Adrenal gland (tissue), 9 donors: ENCODE measurements at regions not wholly inside any gene's neighbourhood (a gene's known extent, or its start where the extent isn't known, plus 50 kb on each side); places are given as distances from the start of the nearest gene placed in this dataset.

ENCODE experiments used
- DNase-seq, 7 donors: peaks; one replicate each; pipeline ENCODE4 v3.0.0-alpha.2; 2019 to 2020
- H3K27ac ChIP-seq, 5 donors: fragments of 200-600 bp; sonication (generic) in 4 of 5; 1 replicate in 3 of 5; 2 replicates in 2 of 5; pipeline versions ENCODE4 v1.5.1 to v1.8.0; 2016 to 2020; ENCODE audit warnings: mild to moderate bottlenecking in 1 of 5
- H3K27me3 ChIP-seq: fragments of 200-600 bp; 2 replicates; pipeline ENCODE4 v1.8.0; 2021
- H3K36me3 ChIP-seq, 2 donors: fragments of 200-600 bp; replicated peaks in 1 of 2; 1 replicate in 1 of 2; 2 replicates in 1 of 2; pipeline versions ENCODE4 v1.5.1 to v1.8.0; 2018 to 2022
- H3K4me1 ChIP-seq, 2 donors: fragments of 200-600 bp; replicated peaks in 1 of 2; 1 replicate in 1 of 2; 2 replicates in 1 of 2; pipeline versions ENCODE4 v1.5.1 to v1.8.0; 2018 to 2021
- H3K4me3 ChIP-seq, 4 donors: fragments of 200-600 bp; sonication (generic) in 3 of 4; one replicate each; pipeline ENCODE4 v1.5.1; 2016 to 2018
- H3K9me3 ChIP-seq, 3 donors: fragments of 200-600 bp; sonication (generic) in 1 of 3; replicated peaks in 1 of 3; 1 replicate in 2 of 3; 2 replicates in 1 of 3; pipeline versions ENCODE4 v1.5.1 to v1.8.0; 2016 to 2021
- POLR2A ChIP-seq, 2 donors: fragments of 450-650 bp; IDR thresholded peaks; one replicate each; pipeline ENCODE4 v1.6.1; 2017; ENCODE audit warnings: antibody characterized with exemption in 2 of 2, mild to moderate bottlenecking in 2 of 2, moderate library complexity in 1 of 2
- WGBS, 4 donors: extraction: QIAGEN DNeasy Blood & Tissue Kit in 2 of 4; methylation state at CpG; one replicate each; pipeline versions ENCODE4 v1.1.5 to v1.1.7; 2013 to 2017; 5-methylcytosine and 5-hydroxymethylcytosine counted together
- intact Hi-C, 2 donors: fragments of 100-400 bp; cut with DNase I; formaldehyde crosslinking; loops; one replicate each; pipeline versions ENCODE4 v1.14.1 to v1.15.0; 2022 to 2023
- TF ChIP-seq, protein P1 (sequence below), 6 experiments: fragments of 450-650 bp in 4 of 6; fragments of 200-600 bp in 2 of 6; sonication (generic) in 1 of 6; IDR thresholded peaks; 1 replicate in 5 of 6; 2 replicates in 1 of 6; pipeline versions ENCODE4 v1.5.1 to v1.8.0; 2016 to 2021; ENCODE audit warnings: antibody characterized with exemption in 6 of 6, mild to moderate bottlenecking in 2 of 6, moderate library complexity in 1 of 6
- donor health status: healthy with polysubstance abuse.
- donor health status: Bipolar disorder and iron deficiency.
- donor health status: DM: yes; HTN: yes; CAD: no.
- donor health status: DM: no; HTN: no; CAD: no.
- donor health status: DM: no; HTN: no; CAD: no.

DNA sequence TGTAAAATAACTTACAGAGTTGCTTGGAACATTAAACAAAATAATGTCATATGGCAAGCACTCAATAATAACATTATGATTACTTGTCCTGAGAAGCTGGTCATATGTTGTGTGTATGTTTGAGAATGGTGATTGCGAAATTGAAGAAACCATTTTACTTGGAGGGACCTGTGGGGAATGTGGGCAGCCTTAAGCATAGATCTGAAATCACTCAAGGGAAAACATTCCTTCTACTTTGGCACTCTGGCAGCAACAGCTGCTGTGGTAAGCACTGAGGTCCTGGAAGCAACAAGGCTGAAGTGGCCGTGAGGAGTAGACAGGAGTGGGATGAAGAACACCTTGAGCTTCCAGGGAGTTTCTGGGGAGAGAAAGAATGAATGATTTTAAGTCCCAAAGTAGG, 165.4 kb upstream of the ADAMTS5 start:
- Histone ChIP-seq H3K36me3 (no peaks in the 10 kb centered on the region), H3K9me3 (no peaks in the 10 kb centered on the region), H3K4me1 (no peaks in the 10 kb centered on the region), H3K4me3 (no peak overlapping the region), H3K27me3 (no peaks in the 10 kb centered on the region), H3K27ac (no peak overlapping the region)
- no peak for DNase-seq
- TF ChIP-seq, protein P1, sequence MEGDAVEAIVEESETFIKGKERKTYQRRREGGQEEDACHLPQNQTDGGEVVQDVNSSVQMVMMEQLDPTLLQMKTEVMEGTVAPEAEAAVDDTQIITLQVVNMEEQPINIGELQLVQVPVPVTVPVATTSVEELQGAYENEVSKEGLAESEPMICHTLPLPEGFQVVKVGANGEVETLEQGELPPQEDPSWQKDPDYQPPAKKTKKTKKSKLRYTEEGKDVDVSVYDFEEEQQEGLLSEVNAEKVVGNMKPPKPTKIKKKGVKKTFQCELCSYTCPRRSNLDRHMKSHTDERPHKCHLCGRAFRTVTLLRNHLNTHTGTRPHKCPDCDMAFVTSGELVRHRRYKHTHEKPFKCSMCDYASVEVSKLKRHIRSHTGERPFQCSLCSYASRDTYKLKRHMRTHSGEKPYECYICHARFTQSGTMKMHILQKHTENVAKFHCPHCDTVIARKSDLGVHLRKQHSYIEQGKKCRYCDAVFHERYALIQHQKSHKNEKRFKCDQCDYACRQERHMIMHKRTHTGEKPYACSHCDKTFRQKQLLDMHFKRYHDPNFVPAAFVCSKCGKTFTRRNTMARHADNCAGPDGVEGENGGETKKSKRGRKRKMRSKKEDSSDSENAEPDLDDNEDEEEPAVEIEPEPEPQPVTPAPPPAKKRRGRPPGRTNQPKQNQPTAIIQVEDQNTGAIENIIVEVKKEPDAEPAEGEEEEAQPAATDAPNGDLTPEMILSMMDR (IDR thresholded peaks at IDR 0.05), result no peak
- TF ChIP-seq POLR2A (IDR thresholded peaks at IDR 0.05), result no peak
- intact Hi-C loops, result no loop called here
- 59 to 76% (median 71%) methylated on average over 2 of the region's 2 CpGs for WGBS, 4 donors

DNA sequence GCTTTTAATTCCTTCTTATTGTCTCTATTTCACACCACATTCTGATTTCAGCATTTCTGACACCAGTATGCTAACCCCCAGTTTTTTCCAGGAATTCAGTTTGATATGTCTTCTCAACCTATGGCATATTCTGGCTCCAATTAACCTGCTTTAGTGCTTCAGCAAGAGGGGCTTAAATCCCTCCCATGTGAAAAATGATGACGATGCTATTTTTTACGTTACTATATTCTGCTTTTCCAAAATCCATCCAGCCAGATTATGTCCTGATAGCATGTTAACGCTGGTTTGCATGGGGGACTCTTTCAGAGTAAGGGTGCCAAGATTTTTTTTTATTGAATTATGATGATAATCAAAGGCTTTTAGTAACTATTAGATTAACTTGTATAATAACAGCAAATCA, 163.3 kb upstream of the ADAMTS5 start:
- intact Hi-C loops, result no loop called here
- WGBS, 4 donors, result 67 to 89% (median 83%) methylated on average over 3 of the region's 3 CpGs
- no peaks in the 10 kb centered on the region for H3K36me3 ChIP-seq
- no peaks in the 10 kb centered on the region for H3K9me3 ChIP-seq
- no peak overlapping the region for H3K4me3 ChIP-seq
- no peaks in the 10 kb centered on the region for H3K4me1 ChIP-seq
- DNase-seq, result no peak
- H3K27ac ChIP-seq, result no peak overlapping the region
- no peaks in the 10 kb centered on the region for H3K27me3 ChIP-seq
- TF ChIP-seq POLR2A (IDR thresholded peaks at IDR 0.05), result no peak
- TF ChIP-seq, protein P1 (IDR thresholded peaks at IDR 0.05), result no peak

DNA sequence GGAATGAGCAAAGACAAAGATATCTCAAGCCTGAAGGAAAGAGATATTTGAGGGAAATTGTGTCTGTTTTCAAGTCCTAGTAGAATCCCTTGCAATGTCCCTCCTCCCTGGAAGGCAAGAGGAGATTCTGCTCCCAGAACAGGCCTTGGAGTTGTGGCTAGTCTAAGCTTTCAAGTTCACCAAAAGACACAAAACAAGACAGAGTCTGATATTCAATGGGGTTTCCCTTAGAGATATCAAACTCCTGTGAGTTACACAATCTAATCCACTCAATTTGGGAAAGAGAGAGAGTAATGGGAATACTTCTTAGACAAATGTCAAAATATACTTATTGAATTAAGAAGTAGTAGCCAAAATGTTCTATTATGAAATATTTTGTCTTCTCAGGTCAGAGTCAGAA, 162.8 kb upstream of the ADAMTS5 start:
- no peak for DNase-seq
- Histone ChIP-seq H3K4me1 (no peaks in the 10 kb centered on the region), H3K36me3 (no peaks in the 10 kb centered on the region), H3K9me3 (no peaks in the 10 kb centered on the region), H3K4me3 (no peak overlapping the region), H3K27me3 (no peaks in the 10 kb centered on the region), H3K27ac (no peak overlapping the region)
- intact Hi-C loops, result no loop called here
- TF ChIP-seq, protein P1 (IDR thresholded peaks at IDR 0.05), result no peak
- no peak for TF ChIP-seq POLR2A (IDR thresholded peaks at IDR 0.05)

DNA sequence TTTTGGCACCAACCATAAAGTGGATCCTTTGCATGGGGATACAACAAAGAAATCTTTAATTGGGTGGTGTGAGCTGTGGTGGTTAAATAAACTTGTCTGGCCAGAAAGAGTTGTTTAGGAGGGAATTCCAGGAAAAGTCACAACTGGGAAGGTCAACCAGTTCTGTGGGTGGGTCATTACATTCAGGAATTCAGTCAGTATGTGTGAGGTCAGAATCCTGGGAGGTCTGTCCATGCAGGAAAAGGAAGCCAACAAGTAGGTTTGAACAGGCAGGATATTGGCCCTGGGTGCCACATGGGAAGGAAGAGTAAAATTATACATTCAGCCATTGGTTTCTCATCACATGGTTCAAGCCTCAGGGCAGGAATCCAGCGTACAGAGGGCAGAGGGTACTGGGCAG, 162.3 kb upstream of the ADAMTS5 start:
- intact Hi-C loops, result no loop called here
- TF ChIP-seq, protein P1 (IDR thresholded peaks at IDR 0.05), result no peak
- no peak for TF ChIP-seq POLR2A (IDR thresholded peaks at IDR 0.05)
- Histone ChIP-seq H3K4me1 (no peaks in the 10 kb centered on the region), H3K36me3 (no peaks in the 10 kb centered on the region), H3K27ac (no peak overlapping the region), H3K27me3 (no peaks in the 10 kb centered on the region), H3K9me3 (no peaks in the 10 kb centered on the region), H3K4me3 (no peak overlapping the region)
- 57 to 82% (median 74%) methylated on average over 1 of the region's 1 CpG for WGBS, 4 donors
- no peak for DNase-seq
